ENCODE measurements at regions not wholly inside any gene's neighbourhood (a gene's known extent, or its start where the extent isn't known, plus 50 kb on each side); places are given as distances from the start of the nearest gene placed in this dataset.

GRCh38 chr12:97899529-97899928 lies 436.9 kb downstream of the RMST start:
- Histone ChIP-seq H3K9me3 (no peaks in the 10 kb centered on the region), H3K36me3 (no peaks in the 10 kb centered on the region), H3K4me3 (no peak overlapping the region), H3K27ac (no peak overlapping the region), H3K4me1 (replicated peaks) (no peaks in the 10 kb centered on the region), H3K27me3 (replicated peaks; ENCODE audit: insufficient read depth) (no peaks in the 10 kb centered on the region)
- intact Hi-C loops (cut with DNase I): no loop called here
- no peak for TF ChIP-seq CTCF (IDR thresholded peaks at IDR 0.05)
- TF ChIP-seq POLR2AphosphoS5 (IDR thresholded peaks at IDR 0.05): no peak
- TF ChIP-seq POLR2A (IDR thresholded peaks at IDR 0.05): no peak
- DNase-seq (ENCODE audit: low spot score): no peak

- Histone ChIP-seq H3K4me1 (replicated peaks) (no peaks in the 10 kb centered on the region), H3K4me3 (no peak overlapping the region), H3K9me3 (no peaks in the 10 kb centered on the region), H3K27ac (no peak overlapping the region), H3K36me3 (no peaks in the 10 kb centered on the region), H3K27me3 (replicated peaks; ENCODE audit: insufficient read depth) (no peaks in the 10 kb centered on the region)
- no peak for TF ChIP-seq POLR2A (IDR thresholded peaks at IDR 0.05)
- TF ChIP-seq POLR2AphosphoS5 (IDR thresholded peaks at IDR 0.05): no peak
- no peak for TF ChIP-seq CTCF (IDR thresholded peaks at IDR 0.05)
- WGBS: 68% methylated on average over 1 of the region's 1 CpG
- no peak for DNase-seq (ENCODE audit: low spot score)
- intact Hi-C loops (cut with DNase I): no loop called here
These were observed 437.4 kb downstream of the RMST start for GRCh38 chr12:97899956-97900355.

GRCh38 chr12:97903356-97903755 lies 440.8 kb downstream of the RMST start:
- intact Hi-C loops (cut with DNase I): no loop called here
- Histone ChIP-seq H3K9me3 (no peaks in the 10 kb centered on the region), H3K36me3 (no peaks in the 10 kb centered on the region), H3K4me3 (no peak overlapping the region), H3K27ac (no peak overlapping the region), H3K4me1 (replicated peaks) (no peaks in the 10 kb centered on the region), H3K27me3 (replicated peaks; ENCODE audit: insufficient read depth) (no peaks in the 10 kb centered on the region)
- no peak for DNase-seq (ENCODE audit: low spot score)
- no peak for TF ChIP-seq POLR2AphosphoS5 (IDR thresholded peaks at IDR 0.05)
- no peak for TF ChIP-seq CTCF (IDR thresholded peaks at IDR 0.05)
- no peak for TF ChIP-seq POLR2A (IDR thresholded peaks at IDR 0.05)
- 77% methylated on average over 4 of the region's 4 CpGs for WGBS

- no peak for DNase-seq (ENCODE audit: low spot score)
- intact Hi-C loops (cut with DNase I): no loop called here
- Histone ChIP-seq H3K36me3 (no peaks in the 10 kb centered on the region), H3K4me3 (no peak overlapping the region), H3K9me3 (no peaks in the 10 kb centered on the region), H3K27me3 (replicated peaks; ENCODE audit: insufficient read depth) (no peaks in the 10 kb centered on the region), H3K4me1 (replicated peaks) (no peaks in the 10 kb centered on the region), H3K27ac (no peak overlapping the region)
- TF ChIP-seq POLR2AphosphoS5 (IDR thresholded peaks at IDR 0.05) (no peak), POLR2A (IDR thresholded peaks at IDR 0.05) (no peak), CTCF (IDR thresholded peaks at IDR 0.05) (no peak)
These were observed 444.9 kb downstream of the RMST start for GRCh38 chr12:97907504-97907903.

GRCh38 chr12:97910559-97910958 lies 448.0 kb downstream of the RMST start:
- TF ChIP-seq CTCF (IDR thresholded peaks at IDR 0.05) (no peak), POLR2A (IDR thresholded peaks at IDR 0.05) (no peak)
- intact Hi-C loops (cut with DNase I): no loop called here
- Histone ChIP-seq H3K4me1 (replicated peaks) (no peaks in the 10 kb centered on the region), H3K36me3 (no peaks in the 10 kb centered on the region), H3K9me3 (no peaks in the 10 kb centered on the region), H3K27ac (no peak overlapping the region), H3K27me3 (replicated peaks; ENCODE audit: insufficient read depth) (no peaks in the 10 kb centered on the region), H3K4me3 (no peak overlapping the region)
- DNase-seq (ENCODE audit: low spot score): no peak
- 95% methylated on average over 3 of the region's 3 CpGs for WGBS
